ENCODE measurements at regions not wholly inside any gene's neighbourhood (a gene's known extent, or its start where the extent isn't known, plus 50 kb on each side); places are given as distances from the start of the nearest gene placed in this dataset.

DNA sequence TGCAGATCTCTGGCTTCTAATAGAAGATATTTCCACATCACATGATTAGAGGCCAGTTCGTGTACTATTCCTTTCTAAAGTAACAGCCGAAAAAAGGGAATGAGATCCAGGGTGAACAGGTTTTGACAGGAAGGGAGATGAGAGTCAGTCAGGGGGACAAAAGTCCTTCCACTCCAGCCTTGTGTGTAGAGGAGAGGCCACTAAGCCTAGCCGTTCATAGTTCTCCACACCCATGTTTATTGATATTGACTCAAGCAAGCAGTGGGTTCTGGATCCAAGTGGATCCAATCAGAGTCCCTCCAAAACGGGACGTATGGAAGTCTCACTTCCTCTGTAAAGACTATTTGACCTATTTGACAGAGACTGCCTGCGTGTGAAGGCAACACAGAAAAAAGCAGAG, 80.4 kb upstream of the LRIG1 start:
- intact Hi-C loops (cut with micrococcal nuclease; ENCODE audit: unreplicated experiment) = no loop called here
- TF ChIP-seq, protein P1, sequence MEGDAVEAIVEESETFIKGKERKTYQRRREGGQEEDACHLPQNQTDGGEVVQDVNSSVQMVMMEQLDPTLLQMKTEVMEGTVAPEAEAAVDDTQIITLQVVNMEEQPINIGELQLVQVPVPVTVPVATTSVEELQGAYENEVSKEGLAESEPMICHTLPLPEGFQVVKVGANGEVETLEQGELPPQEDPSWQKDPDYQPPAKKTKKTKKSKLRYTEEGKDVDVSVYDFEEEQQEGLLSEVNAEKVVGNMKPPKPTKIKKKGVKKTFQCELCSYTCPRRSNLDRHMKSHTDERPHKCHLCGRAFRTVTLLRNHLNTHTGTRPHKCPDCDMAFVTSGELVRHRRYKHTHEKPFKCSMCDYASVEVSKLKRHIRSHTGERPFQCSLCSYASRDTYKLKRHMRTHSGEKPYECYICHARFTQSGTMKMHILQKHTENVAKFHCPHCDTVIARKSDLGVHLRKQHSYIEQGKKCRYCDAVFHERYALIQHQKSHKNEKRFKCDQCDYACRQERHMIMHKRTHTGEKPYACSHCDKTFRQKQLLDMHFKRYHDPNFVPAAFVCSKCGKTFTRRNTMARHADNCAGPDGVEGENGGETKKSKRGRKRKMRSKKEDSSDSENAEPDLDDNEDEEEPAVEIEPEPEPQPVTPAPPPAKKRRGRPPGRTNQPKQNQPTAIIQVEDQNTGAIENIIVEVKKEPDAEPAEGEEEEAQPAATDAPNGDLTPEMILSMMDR (conservative IDR thresholded peaks at IDR 0.05; ENCODE audit: low read depth, low read length) = no peak
- no peak for TF ChIP-seq EZH2 (IDR thresholded peaks at IDR 0.05; ENCODE audit: borderline replicate concordance, low read depth, low read length, poor library complexity, severe bottlenecking)
- ChIA-PET POLR2A (ENCODE audit: low non-redundant PET) (no interaction called here), CTCF (no interaction called here)
- Histone ChIP-seq H3K4me1 (ENCODE audit: insufficient read depth, low read length, poor library complexity, severe bottlenecking) (peaks cover 6% of the 10 kb centered on the region), H3K27me3 (replicated peaks; ENCODE audit: insufficient read depth, low read depth, low read length, poor library complexity) (no peaks in the 10 kb centered on the region), H3K4me3 (ENCODE audit: low read depth, low read length, poor library complexity, severe bottlenecking) (no peak overlapping the region), H3K27ac (ENCODE audit: low read depth, low read length, poor library complexity, severe bottlenecking) (no peak overlapping the region), H3K36me3 (ENCODE audit: insufficient read depth, low read length, poor library complexity, severe bottlenecking) (no peaks in the 10 kb centered on the region), H3K9me3 (ENCODE audit: low read depth, low read length, poor library complexity, severe bottlenecking) (no peaks in the 10 kb centered on the region)
- no TSS peak for BruUV-seq (replicated peaks)
- DNase-seq (ENCODE audit: low spot score) = no peak

DNA sequence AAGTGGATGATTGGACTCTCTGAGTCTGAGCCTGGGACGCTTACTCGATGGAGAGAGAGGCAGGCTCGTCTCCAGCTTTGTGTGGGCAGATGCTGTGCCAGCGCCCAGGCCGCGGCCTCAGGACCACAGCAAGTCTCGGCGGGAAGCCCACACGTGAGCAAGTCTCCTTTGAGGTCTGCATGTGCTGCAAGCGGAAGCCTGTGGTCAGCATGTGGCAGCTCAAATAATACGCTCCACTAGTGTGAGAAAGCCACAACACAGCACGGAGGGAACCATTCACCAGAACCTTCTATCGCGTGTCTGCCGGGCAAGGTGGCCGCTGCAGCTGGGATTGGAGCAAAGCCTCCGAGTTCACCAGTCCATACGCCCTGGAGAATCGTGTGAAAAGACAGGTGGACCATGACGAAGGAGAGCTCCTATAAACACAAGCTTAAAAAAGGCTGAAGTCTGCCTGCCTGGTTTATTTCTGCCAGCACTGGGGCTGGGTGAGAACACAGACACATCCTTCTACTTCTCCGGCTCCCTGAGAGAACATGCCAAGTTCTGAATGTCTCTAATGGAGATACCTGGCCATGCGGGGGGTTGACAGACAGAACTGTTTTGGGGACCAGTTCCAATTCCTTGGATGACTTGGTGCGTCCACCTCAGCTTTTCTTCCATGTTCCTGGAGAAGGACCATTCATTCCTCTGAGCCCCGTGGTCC, 82.0 kb upstream of the LRIG1 start:
- Histone ChIP-seq H3K27ac (ENCODE audit: low read depth, low read length, poor library complexity, severe bottlenecking) (no peak overlapping the region), H3K9me3 (ENCODE audit: low read depth, low read length, poor library complexity, severe bottlenecking) (no peaks in the 10 kb centered on the region), H3K4me1 (ENCODE audit: insufficient read depth, low read length, poor library complexity, severe bottlenecking) (no peaks in the 10 kb centered on the region), H3K4me3 (ENCODE audit: low read depth, low read length, poor library complexity, severe bottlenecking) (no peak overlapping the region), H3K36me3 (ENCODE audit: insufficient read depth, low read length, poor library complexity, severe bottlenecking) (no peaks in the 10 kb centered on the region), H3K27me3 (replicated peaks; ENCODE audit: insufficient read depth, low read depth, low read length, poor library complexity) (no peaks in the 10 kb centered on the region)
- POLR2A ChIA-PET (ENCODE audit: low non-redundant PET) = no interaction called here
- CTCF ChIA-PET = no interaction called here
- DNase-seq (ENCODE audit: low spot score) = no peak
- intact Hi-C loops (cut with micrococcal nuclease; ENCODE audit: unreplicated experiment) = no loop called here
- no TSS peak for BruUV-seq (replicated peaks)
- no peak for TF ChIP-seq EZH2 (IDR thresholded peaks at IDR 0.05; ENCODE audit: borderline replicate concordance, low read depth, low read length, poor library complexity, severe bottlenecking)
- TF ChIP-seq, protein P1 (conservative IDR thresholded peaks at IDR 0.05; ENCODE audit: low read depth, low read length) = no peak

DNA sequence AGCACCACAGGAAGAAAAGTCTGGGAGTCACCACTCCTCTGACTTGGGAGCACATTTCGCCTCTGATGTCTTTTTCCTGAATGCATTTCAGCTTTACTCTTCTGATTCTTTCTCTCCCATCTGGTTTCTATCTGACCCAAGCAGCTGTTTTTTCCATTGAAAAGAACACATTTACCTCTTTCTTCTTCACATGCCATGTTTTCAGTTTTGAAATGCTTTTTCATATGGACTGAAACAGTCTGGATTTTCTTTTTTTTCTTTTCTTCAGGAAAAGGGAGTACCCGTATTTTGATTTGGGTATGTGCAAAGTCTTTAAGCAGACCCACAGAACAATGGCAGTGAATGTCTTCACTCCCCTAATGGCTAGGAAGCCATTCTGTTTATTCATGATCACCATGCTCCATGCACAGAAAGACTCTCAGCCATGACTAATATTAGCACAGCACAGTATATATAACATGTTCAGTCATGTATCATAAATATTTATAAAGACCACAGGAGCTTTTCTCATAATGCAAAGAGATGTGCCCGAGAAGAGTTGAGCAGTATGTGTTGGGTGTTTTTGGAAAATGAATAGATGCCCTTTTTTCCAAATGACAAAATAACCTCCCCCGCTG, 82.7 kb upstream of the LRIG1 start:
- TF ChIP-seq EZH2 (IDR thresholded peaks at IDR 0.05; ENCODE audit: borderline replicate concordance, low read depth, low read length, poor library complexity, severe bottlenecking) = no peak
- TF ChIP-seq, protein P1 (conservative IDR thresholded peaks at IDR 0.05; ENCODE audit: low read depth, low read length) = no peak
- CTCF ChIA-PET = no interaction called here
- H3K27me3 ChIP-seq (replicated peaks; ENCODE audit: insufficient read depth, low read depth, low read length, poor library complexity) = no peaks in the 10 kb centered on the region
- POLR2A ChIA-PET (ENCODE audit: low non-redundant PET) = no interaction called here
- no peak for DNase-seq (ENCODE audit: low spot score)
- intact Hi-C loops (cut with micrococcal nuclease; ENCODE audit: unreplicated experiment) = no loop called here
- H3K27ac ChIP-seq (ENCODE audit: low read depth, low read length, poor library complexity, severe bottlenecking) = no peak overlapping the region
- no TSS peak for BruUV-seq (replicated peaks)
- no peaks in the 10 kb centered on the region for H3K36me3 ChIP-seq (ENCODE audit: insufficient read depth, low read length, poor library complexity, severe bottlenecking)
- no peak overlapping the region for H3K4me3 ChIP-seq (ENCODE audit: low read depth, low read length, poor library complexity, severe bottlenecking)
- H3K4me1 ChIP-seq (ENCODE audit: insufficient read depth, low read length, poor library complexity, severe bottlenecking) = no peaks in the 10 kb centered on the region
- H3K9me3 ChIP-seq (ENCODE audit: low read depth, low read length, poor library complexity, severe bottlenecking) = no peaks in the 10 kb centered on the region
